Thyroid gland (tissue), 4 donors: ENCODE measurements at regions not wholly inside any gene's neighbourhood (a gene's known extent, or its start where the extent isn't known, plus 50 kb on each side); places are given as distances from the start of the nearest gene placed in this dataset.

ENCODE experiments used
- POLR2A ChIP-seq, 2 donors: fragments of 450-650 bp; IDR thresholded peaks; one replicate each; pipeline ENCODE4 v1.6.1; 2017; ENCODE audit warnings: antibody characterized with exemption in 2 of 2, mild to moderate bottlenecking in 2 of 2, moderate library complexity in 1 of 2
- TF ChIP-seq, protein P1 (sequence below), 6 experiments: fragments of 200-600 bp in 3 of 6; fragments of 450-650 bp in 3 of 6; sonication (generic) in 3 of 6; IDR thresholded peaks; one replicate each; pipeline ENCODE4 v1.5.1; 2016 to 2019; ENCODE audit warnings: antibody characterized with exemption in 6 of 6, mild to moderate bottlenecking in 2 of 6, inconsistent platforms in 1 of 6, moderate library complexity in 1 of 6

DNA sequence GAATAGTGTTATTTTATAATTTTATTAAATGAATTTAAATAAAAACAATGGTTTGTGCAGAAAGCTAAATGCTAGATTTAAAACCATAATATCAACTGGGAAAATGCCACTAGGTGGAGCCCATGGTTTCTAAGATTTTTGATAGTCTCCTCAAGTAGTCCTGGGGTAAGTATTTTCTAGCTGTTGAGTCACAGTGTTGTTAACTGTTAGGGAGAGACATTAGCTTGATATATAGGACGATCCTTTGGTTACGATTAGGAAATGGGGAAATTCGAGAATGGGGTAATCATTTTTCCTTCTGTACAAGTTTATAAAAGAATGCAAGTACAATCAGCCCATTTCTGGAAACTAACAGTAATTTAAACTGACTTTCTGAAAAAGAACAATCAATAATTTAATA, 378.4 kb downstream of the ANKRD50 start:
- TF ChIP-seq, protein P1, sequence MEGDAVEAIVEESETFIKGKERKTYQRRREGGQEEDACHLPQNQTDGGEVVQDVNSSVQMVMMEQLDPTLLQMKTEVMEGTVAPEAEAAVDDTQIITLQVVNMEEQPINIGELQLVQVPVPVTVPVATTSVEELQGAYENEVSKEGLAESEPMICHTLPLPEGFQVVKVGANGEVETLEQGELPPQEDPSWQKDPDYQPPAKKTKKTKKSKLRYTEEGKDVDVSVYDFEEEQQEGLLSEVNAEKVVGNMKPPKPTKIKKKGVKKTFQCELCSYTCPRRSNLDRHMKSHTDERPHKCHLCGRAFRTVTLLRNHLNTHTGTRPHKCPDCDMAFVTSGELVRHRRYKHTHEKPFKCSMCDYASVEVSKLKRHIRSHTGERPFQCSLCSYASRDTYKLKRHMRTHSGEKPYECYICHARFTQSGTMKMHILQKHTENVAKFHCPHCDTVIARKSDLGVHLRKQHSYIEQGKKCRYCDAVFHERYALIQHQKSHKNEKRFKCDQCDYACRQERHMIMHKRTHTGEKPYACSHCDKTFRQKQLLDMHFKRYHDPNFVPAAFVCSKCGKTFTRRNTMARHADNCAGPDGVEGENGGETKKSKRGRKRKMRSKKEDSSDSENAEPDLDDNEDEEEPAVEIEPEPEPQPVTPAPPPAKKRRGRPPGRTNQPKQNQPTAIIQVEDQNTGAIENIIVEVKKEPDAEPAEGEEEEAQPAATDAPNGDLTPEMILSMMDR (IDR thresholded peaks at IDR 0.05): peak in 5 of 6 experiments; percentile 30 to 71 (median 63)
- TF ChIP-seq POLR2A (IDR thresholded peaks at IDR 0.05): no peak
